H1 (cell line): ENCODE measurements at regions not wholly inside any gene's neighbourhood (a gene's known extent, or its start where the extent isn't known, plus 50 kb on each side); places are given as distances from the start of the nearest gene placed in this dataset.

Source experiments
- CTCF ChIA-PET: fragments of 300-600 bp; sonication (Branson Sonifier 250); formaldehyde crosslinking; loops from one replicate; lab custom pipeline; 2021; ENCODE audit not compliant: partially characterized antibody; lab: Charles Lee
- POLR2A ChIA-PET: fragments of 300-600 bp; sonication (Branson Sonifier 250); formaldehyde crosslinking; loops from one replicate; lab custom pipeline; 2021; ENCODE audit warnings: inconsistent platforms; ENCODE audit not compliant: partially characterized antibody; lab: Charles Lee
- DNase-seq, 2 experiments: peaks; one replicate each; pipeline versions ENCODE4 v3.0.0 to v3.0.0-alpha.2; 2010 to 2022; ENCODE audit warnings: low spot score in 2 of 2, low read depth in 1 of 2, mixed read lengths in 1 of 2
- FAIRE-seq: peaks from 2 replicates; lab custom pipeline; 2011; peaks lifted over from hg19 to GRCh38; lab: Jason Lieb, UNC
- H2AFZ ChIP-seq: 2 replicates; pipeline ENCODE4 v1.8.1; 2012; ENCODE audit warnings: low read length, inconsistent platforms
- H2AK5ac ChIP-seq: 2 replicates; pipeline ENCODE4 v1.6.1; 2013; ENCODE audit warnings: low read depth, low read length
- H2BK120ac ChIP-seq: replicated peaks from 2 replicates; pipeline ENCODE3; 2013; ENCODE audit warnings: low read depth, low read length, inconsistent platforms
- H2BK12ac ChIP-seq: 2 replicates; pipeline ENCODE4 v1.6.1; 2013; ENCODE audit warnings: low read depth, low read length
- H2BK15ac ChIP-seq: 2 replicates; pipeline ENCODE4 v1.6.1; 2013; ENCODE audit warnings: low read length
- H2BK20ac ChIP-seq: 2 replicates; pipeline ENCODE4 v1.6.1; 2013; ENCODE audit warnings: low read length
- H2BK5ac ChIP-seq: 2 replicates; pipeline ENCODE4 v1.6.1; 2013; ENCODE audit warnings: low read depth, low read length
- H3K14ac ChIP-seq: 2 replicates; pipeline ENCODE4 v1.6.1; 2013; ENCODE audit warnings: inconsistent platforms; ENCODE audit not compliant: insufficient read length
- H3K18ac ChIP-seq: 2 replicates; pipeline ENCODE4 v1.6.1; 2013; ENCODE audit warnings: low read length; ENCODE audit errors: extremely low read depth
- H3K23ac ChIP-seq: 2 replicates; pipeline ENCODE4 v1.6.1; 2013; ENCODE audit warnings: inconsistent platforms; ENCODE audit not compliant: insufficient read length
- H3K23me2 ChIP-seq: 2 replicates; pipeline ENCODE4 v1.6.1; 2013; ENCODE audit warnings: low read depth, low read length
- H3K27ac ChIP-seq: 2 replicates; pipeline ENCODE4 v1.6.1; 2011; ENCODE audit warnings: low read depth, low read length, inconsistent platforms
- H3K27me3 ChIP-seq, 4 experiments: replicated peaks in 1 of 4; 1 replicate in 1 of 4; 2 replicates in 3 of 4; pipeline versions ENCODE4 v1.6.1 to v1.8.1; 2011 to 2013; ENCODE audit warnings: low read length in 3 of 4, mild to moderate bottlenecking in 3 of 4, inconsistent platforms in 2 of 4, mixed read lengths in 2 of 4, moderate library complexity in 1 of 4; ENCODE audit not compliant: control insufficient read depth in 3 of 4, insufficient read depth in 3 of 4; ENCODE audit errors: extremely low read depth in 1 of 4
- H3K36me3 ChIP-seq, 4 experiments: 2 replicates each; pipeline versions ENCODE4 v1.6.1 to v1.8.1; 2011 to 2013; ENCODE audit warnings: mild to moderate bottlenecking in 4 of 4, low read length in 3 of 4, moderate library complexity in 2 of 4, control low read depth in 1 of 4, inconsistent platforms in 1 of 4; ENCODE audit not compliant: insufficient read depth in 4 of 4, control insufficient read depth in 2 of 4
- H3K4ac ChIP-seq: replicated peaks from 2 replicates; pipeline ENCODE3; 2013; ENCODE audit warnings: low read length, low read depth, mixed read lengths, inconsistent platforms; ENCODE audit not compliant: insufficient read length
- H3K4me1 ChIP-seq, 4 experiments: replicated peaks in 1 of 4; 1 replicate in 1 of 4; 2 replicates in 3 of 4; pipeline versions ENCODE4 v1.6.1 to v1.8.1; 2011 to 2013; ENCODE audit warnings: low read length in 3 of 4, inconsistent platforms in 2 of 4, mixed read lengths in 1 of 4; ENCODE audit not compliant: insufficient read depth in 4 of 4, control insufficient read depth in 3 of 4
- H3K4me2 ChIP-seq, 2 experiments: 2 replicates each; pipeline versions ENCODE4 v1.6.1 to v1.8.1; 2011 to 2013; ENCODE audit warnings: low read depth in 2 of 2, low read length in 2 of 2, control low read depth in 1 of 2, inconsistent platforms in 1 of 2, mild to moderate bottlenecking in 1 of 2; ENCODE audit not compliant: insufficient read depth in 1 of 2
- H3K4me3 ChIP-seq, 4 experiments: fragments of 200-600, 300-600 bp in 1 of 4; sonication (generic), shearing (Covaris generic), sonication (Bioruptor Twin) in 1 of 4; 2 replicates each; pipeline versions ENCODE4 v1.5.1 to v1.8.1; 2011 to 2016; ENCODE audit warnings: low read length in 4 of 4, low read depth in 3 of 4, control low read depth in 2 of 4, inconsistent platforms in 2 of 4, mild to moderate bottlenecking in 2 of 4, mixed read lengths in 1 of 4, moderate library complexity in 1 of 4; ENCODE audit not compliant: insufficient read depth in 2 of 4; ENCODE audit errors: extremely low read depth in 1 of 4
- H3K56ac ChIP-seq: replicated peaks from 2 replicates; pipeline ENCODE3; 2013; ENCODE audit warnings: low read depth, mild to moderate bottlenecking, mixed read lengths, low read length, inconsistent platforms; ENCODE audit not compliant: insufficient read length
- H3K79me1 ChIP-seq: 2 replicates; pipeline ENCODE4 v1.6.1; 2013; ENCODE audit warnings: low read depth, low read length, control low read depth
- H3K79me2 ChIP-seq, 2 experiments: 2 replicates each; pipeline versions ENCODE4 v1.6.1 to v1.8.1; 2012 to 2013; ENCODE audit warnings: low read length in 2 of 2, mild to moderate bottlenecking in 2 of 2, inconsistent platforms in 1 of 2; ENCODE audit not compliant: insufficient read depth in 2 of 2, control insufficient read depth in 1 of 2
- H3K9ac ChIP-seq, 4 experiments: replicated peaks in 1 of 4; 1 replicate in 1 of 4; 2 replicates in 3 of 4; pipeline versions ENCODE4 v1.6.1 to v1.8.1; 2011 to 2013; ENCODE audit warnings: low read depth in 3 of 4, low read length in 3 of 4, control low read depth in 2 of 4, mild to moderate bottlenecking in 2 of 4, moderate library complexity in 2 of 4, inconsistent platforms in 1 of 4; ENCODE audit errors: extremely low read depth in 1 of 4
- H3K9me3 ChIP-seq, 2 experiments: 2 replicates each; pipeline versions ENCODE4 v1.6.1 to v1.8.1; 2012 to 2013; ENCODE audit warnings: mild to moderate bottlenecking in 2 of 2, moderate library complexity in 2 of 2, control low read depth in 1 of 2, inconsistent platforms in 1 of 2, low read depth in 1 of 2, low read length in 1 of 2, mixed read lengths in 1 of 2; ENCODE audit not compliant: insufficient read depth in 2 of 2
- H4K20me1 ChIP-seq, 2 experiments: replicated peaks in 1 of 2; 2 replicates each; pipeline versions ENCODE3 to v1.8.1; 2011 to 2013; ENCODE audit warnings: inconsistent platforms in 2 of 2, low read length in 2 of 2, mild to moderate bottlenecking in 1 of 2; ENCODE audit not compliant: insufficient read depth in 2 of 2, control insufficient read depth in 1 of 2
- H4K5ac ChIP-seq: 2 replicates; pipeline ENCODE4 v1.6.1; 2013; ENCODE audit warnings: low read length, low read depth, mixed read lengths, inconsistent platforms; ENCODE audit not compliant: insufficient read length
- H4K8ac ChIP-seq: 2 replicates; pipeline ENCODE4 v1.8.0; 2013; ENCODE audit warnings: mild to moderate bottlenecking, moderate library complexity, low read length, inconsistent platforms; ENCODE audit not compliant: insufficient read depth; ENCODE audit errors: extremely low read depth
- H4K91ac ChIP-seq: replicated peaks from 2 replicates; pipeline ENCODE3; 2013; ENCODE audit warnings: low read length, mixed read lengths, inconsistent platforms; ENCODE audit not compliant: insufficient read length
- GTF2F1 ChIP-seq: IDR thresholded peaks from 2 replicates; pipeline ENCODE4 v1.6.1; 2012; ENCODE audit warnings: low read depth, low read length, improper control_type of control experiment, borderline replicate concordance
- JUND ChIP-seq: IDR thresholded peaks from 2 replicates; pipeline ENCODE4 v1.6.1; 2011; ENCODE audit warnings: mild to moderate bottlenecking, improper control_type of control experiment, low read length
- SP4 ChIP-seq: IDR thresholded peaks from 2 replicates; pipeline ENCODE4 v1.6.1; 2012; ENCODE audit warnings: low read length, inconsistent platforms
- WGBS, 2 experiments: shearing (Covaris generic) in 1 of 2; methylation state at CpG; one replicate each; pipeline versions ENCODE4 v1.1.6 to v1.1.7; 2013 to 2015; ENCODE audit warnings: low lambda C conversion rate in 2 of 2, mixed read lengths in 2 of 2, inconsistent platforms in 1 of 2, low coverage in 1 of 2, missing lambda C conversion rate in 1 of 2; ENCODE audit not compliant: insufficient replicate concordance in 2 of 2, insufficient coverage in 1 of 2, insufficient read length in 1 of 2; ENCODE audit errors: extremely low coverage in 1 of 2, missing lambda C conversion rate in 1 of 2; 5-methylcytosine and 5-hydroxymethylcytosine counted together
- TF ChIP-seq, protein P1 (sequence below): IDR thresholded peaks from 2 replicates; pipeline ENCODE4 v1.6.1; 2012; ENCODE audit warnings: inconsistent platforms

- Histone ChIP-seq H2BK20ac (no peak overlapping the region), H2AFZ (no peak overlapping the region), H3K4me2 (no peak overlapping the region), H3K14ac (no peak overlapping the region), H3K79me1 (no peaks in the 10 kb centered on the region), H3K27me3 (no peaks in the 10 kb centered on the region), H4K20me1 (no peaks in the 10 kb centered on the region), H2BK5ac (no peak overlapping the region), H3K23ac (no peak overlapping the region), H3K18ac (no peak overlapping the region), H4K91ac (no peak overlapping the region), H3K9me3 (0 out of 4 replicates have a peak, but pooled peaks cover 0 to 4% of the 10 kb centered on the region in 2 experiments), H3K36me3 (no peaks in the 10 kb centered on the region), H4K5ac (no peak overlapping the region), H3K23me2 (no peaks in the 10 kb centered on the region), H3K4ac (no peak overlapping the region), H3K4me1 (no peaks in the 10 kb centered on the region), H3K56ac (no peak overlapping the region), H3K9ac (no peak overlapping the region), H4K8ac (no peak overlapping the region), H2BK15ac (no peak overlapping the region), H2BK12ac (no peak overlapping the region), H3K79me2 (no peaks in the 10 kb centered on the region), H3K4me3 (no peak overlapping the region), H3K27ac (no peak overlapping the region), H2BK120ac (no peak overlapping the region), H2AK5ac (no peak overlapping the region)
- 86% methylated on average over 2 of the region's 2 CpGs; no CpG with 5 or more reads in 1 of the 2 experiments for WGBS, 2 experiments
- no peak for DNase-seq
- ChIA-PET POLR2A (no interaction called here), CTCF (no interaction called here)
- TF ChIP-seq SP4 (no peak), GTF2F1 (no peak), JUND (no peak)
- TF ChIP-seq, protein P1, sequence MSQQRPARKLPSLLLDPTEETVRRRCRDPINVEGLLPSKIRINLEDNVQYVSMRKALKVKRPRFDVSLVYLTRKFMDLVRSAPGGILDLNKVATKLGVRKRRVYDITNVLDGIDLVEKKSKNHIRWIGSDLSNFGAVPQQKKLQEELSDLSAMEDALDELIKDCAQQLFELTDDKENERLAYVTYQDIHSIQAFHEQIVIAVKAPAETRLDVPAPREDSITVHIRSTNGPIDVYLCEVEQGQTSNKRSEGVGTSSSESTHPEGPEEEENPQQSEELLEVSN, result no peak
- no peak for FAIRE-seq
Measured at GRCh38 chr16:64225696-64226095, 896.2 kb downstream of the CDH11 start.
